ENCODE measurements at regions not wholly inside any gene's neighbourhood (a gene's known extent, or its start where the extent isn't known, plus 50 kb on each side); places are given as distances from the start of the nearest gene placed in this dataset.
"Not testable (repeated sequence)": the region's sequence is repeated elsewhere in the genome, so short reads cannot be mapped to it uniquely, and the experiment has no call there.

DNA sequence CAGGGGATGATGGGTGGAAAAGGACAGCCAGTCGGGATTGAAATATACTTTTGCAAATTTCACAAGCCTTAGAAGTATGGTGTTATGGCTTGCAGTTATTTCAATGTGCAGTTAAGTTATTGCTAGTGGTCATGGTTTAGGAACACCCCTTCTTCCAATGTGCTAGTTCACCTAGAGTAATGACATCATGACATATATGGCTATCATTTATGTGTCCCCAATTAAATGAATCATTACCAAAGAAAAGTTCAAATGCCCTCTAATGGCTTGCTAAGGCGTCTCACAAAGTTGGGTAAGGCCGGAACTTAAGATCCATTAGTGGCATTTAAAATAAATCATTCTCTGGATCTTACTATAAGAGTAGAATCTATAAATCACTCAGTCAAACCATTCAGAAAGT, 271.6 kb downstream of the SPRY2 start:
- H3K4me1 ChIP-seq (ENCODE audit: control insufficient read depth, insufficient read depth, low read length): no peaks in the 10 kb centered on the region
- H3K36me3 ChIP-seq (ENCODE audit: insufficient read depth, low read length): no peaks in the 10 kb centered on the region
- H3K9me3 ChIP-seq (replicated peaks; ENCODE audit: low read length): no peaks in the 10 kb centered on the region
- no peak overlapping the region for H3K4me3 ChIP-seq (ENCODE audit: low read length)
- no peak overlapping the region for H3K9ac ChIP-seq (ENCODE audit: low read depth, low read length)
- no peaks in the 10 kb centered on the region for H3K27me3 ChIP-seq (ENCODE audit: control insufficient read depth, insufficient read depth, low read length)
- no peak overlapping the region for H3K4me2 ChIP-seq (ENCODE audit: low read length)

DNA sequence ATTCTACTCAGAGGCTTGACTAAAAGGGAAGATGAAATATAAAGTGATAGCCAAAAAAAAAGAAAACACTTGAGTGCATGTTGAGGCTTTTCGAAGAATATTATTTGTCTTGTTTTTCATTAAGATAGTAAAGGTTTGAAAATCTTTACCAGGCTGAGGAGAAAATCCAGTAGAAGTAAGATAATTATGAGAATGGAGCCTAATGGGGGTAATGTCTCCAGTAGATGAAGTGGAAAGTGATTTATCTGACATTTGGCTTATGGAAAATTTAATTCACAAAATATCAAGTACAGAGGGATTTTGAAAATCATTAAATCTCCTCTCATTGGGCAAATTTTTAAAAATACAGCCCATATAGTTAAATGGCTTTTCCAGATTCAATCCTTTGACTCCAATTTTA, 274.9 kb downstream of the SPRY2 start:
- no peak overlapping the region for H3K4me3 ChIP-seq (ENCODE audit: low read length)
- H3K9ac ChIP-seq (ENCODE audit: low read depth, low read length): no peak overlapping the region
- no peaks in the 10 kb centered on the region for H3K36me3 ChIP-seq (ENCODE audit: insufficient read depth, low read length)
- no peaks in the 10 kb centered on the region for H3K4me1 ChIP-seq (ENCODE audit: control insufficient read depth, insufficient read depth, low read length)
- no peaks in the 10 kb centered on the region for H3K9me3 ChIP-seq (replicated peaks; ENCODE audit: low read length)
- no peaks in the 10 kb centered on the region for H3K27me3 ChIP-seq (ENCODE audit: control insufficient read depth, insufficient read depth, low read length)
- no peak overlapping the region for H3K4me2 ChIP-seq (ENCODE audit: low read length)

DNA sequence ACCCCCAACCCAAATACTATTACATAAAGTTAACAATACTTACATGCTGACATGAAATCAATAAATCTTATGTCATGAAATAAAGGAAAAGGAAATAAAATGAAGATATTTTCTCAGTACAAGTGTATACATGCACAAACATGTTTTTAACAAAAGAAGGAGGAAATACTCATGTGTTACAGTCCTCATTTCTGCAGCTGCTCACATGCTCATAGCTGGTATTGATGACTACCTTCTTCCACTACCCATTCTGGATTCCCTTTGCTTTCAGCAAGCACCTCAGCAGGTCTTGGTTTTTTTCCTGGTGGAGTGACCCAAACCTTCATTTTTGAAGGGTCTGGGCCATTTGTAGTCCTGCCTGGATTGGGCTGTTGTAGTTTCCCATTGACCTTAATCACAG, 278.5 kb downstream of the SPRY2 start:
- H3K4me1 ChIP-seq (ENCODE audit: control insufficient read depth, insufficient read depth, low read length); H3K4me3 ChIP-seq (ENCODE audit: low read length); H3K27me3 ChIP-seq (ENCODE audit: control insufficient read depth, insufficient read depth, low read length); H3K9me3 ChIP-seq (replicated peaks; ENCODE audit: low read length); H3K36me3 ChIP-seq (ENCODE audit: insufficient read depth, low read length); H3K9ac ChIP-seq (ENCODE audit: low read depth, low read length); H3K4me2 ChIP-seq (ENCODE audit: low read length): not testable (repeated sequence)

DNA sequence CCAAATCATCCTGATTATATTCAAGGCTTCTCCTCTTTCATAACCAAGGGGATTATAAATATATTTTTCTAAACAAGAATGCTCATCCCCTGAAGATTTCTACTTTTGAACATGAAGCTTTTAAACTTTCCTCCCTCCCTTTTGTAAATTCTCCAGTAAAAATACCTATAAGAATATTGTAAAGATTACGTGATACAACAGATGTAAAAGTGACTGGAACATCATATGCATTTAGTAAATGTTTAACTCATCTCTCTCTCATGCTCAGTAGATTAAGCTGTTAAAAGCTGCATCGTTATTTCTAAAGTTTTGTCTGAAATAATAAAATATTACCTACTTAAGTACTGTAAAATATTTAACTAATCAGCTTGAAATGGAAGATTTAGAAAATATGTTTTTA, 281.1 kb downstream of the SPRY2 start:
- no peaks in the 10 kb centered on the region for H3K27me3 ChIP-seq (ENCODE audit: control insufficient read depth, insufficient read depth, low read length)

DNA sequence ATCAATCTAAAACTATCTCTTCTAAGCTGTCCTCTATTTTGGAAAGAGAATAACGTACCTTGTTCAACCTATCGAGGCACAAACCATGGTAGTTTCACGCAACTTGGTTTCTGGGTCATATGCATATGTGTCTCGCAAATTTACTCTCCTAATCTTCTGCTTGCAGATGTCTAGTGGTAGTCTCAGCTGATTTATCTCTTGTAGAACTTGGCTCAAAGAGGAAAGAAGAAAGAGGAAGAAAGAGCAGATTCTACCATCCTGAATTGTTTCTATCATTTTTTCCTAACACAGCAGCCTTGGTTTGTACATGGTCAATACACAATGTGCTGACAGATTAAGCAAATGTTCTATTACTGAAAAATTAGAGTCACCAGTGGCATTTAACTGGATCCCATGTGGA, 282.3 kb downstream of the SPRY2 start:
- no peak overlapping the region for H3K4me3 ChIP-seq (ENCODE audit: low read length)
- no peaks in the 10 kb centered on the region for H3K4me1 ChIP-seq (ENCODE audit: control insufficient read depth, insufficient read depth, low read length)
- H3K27me3 ChIP-seq (ENCODE audit: control insufficient read depth, insufficient read depth, low read length): no peaks in the 10 kb centered on the region
- no peaks in the 10 kb centered on the region for H3K36me3 ChIP-seq (ENCODE audit: insufficient read depth, low read length)
- H3K4me2 ChIP-seq (ENCODE audit: low read length): no peak overlapping the region
- H3K9me3 ChIP-seq (replicated peaks; ENCODE audit: low read length): no peaks in the 10 kb centered on the region
- no peak overlapping the region for H3K9ac ChIP-seq (ENCODE audit: low read depth, low read length)

More for the DNA sequence above, 281.1 kb downstream of the SPRY2 start:
- no peak overlapping the region for H3K4me3 ChIP-seq (ENCODE audit: low read length)
- H3K9ac ChIP-seq (ENCODE audit: low read depth, low read length): no peak overlapping the region
- no peaks in the 10 kb centered on the region for H3K9me3 ChIP-seq (replicated peaks; ENCODE audit: low read length)
- H3K4me1 ChIP-seq (ENCODE audit: control insufficient read depth, insufficient read depth, low read length): no peaks in the 10 kb centered on the region
- no peak overlapping the region for H3K4me2 ChIP-seq (ENCODE audit: low read length)
- no peaks in the 10 kb centered on the region for H3K36me3 ChIP-seq (ENCODE audit: insufficient read depth, low read length)

DNA sequence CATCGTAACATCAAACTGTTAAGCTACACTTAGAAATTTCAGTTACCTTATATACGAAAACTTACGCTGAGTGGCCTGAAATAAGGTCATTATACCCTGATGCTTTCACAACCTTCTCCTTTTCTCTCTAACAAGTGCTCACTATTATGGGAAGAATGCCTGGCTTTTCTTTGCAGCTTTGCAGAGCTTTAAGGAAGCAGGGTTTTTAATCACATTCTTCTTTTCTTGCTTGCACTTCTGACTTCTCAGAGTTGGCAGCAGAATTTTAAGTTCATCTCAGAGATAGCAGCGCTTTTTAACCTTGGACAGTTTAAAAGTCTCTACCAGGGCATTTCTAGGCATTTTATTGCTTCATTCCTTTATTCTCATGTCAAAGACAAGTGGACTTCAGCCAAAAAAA, 285.1 kb downstream of the SPRY2 start:
- Histone ChIP-seq H3K27me3 (ENCODE audit: control insufficient read depth, insufficient read depth, low read length) (no peaks in the 10 kb centered on the region), H3K4me1 (ENCODE audit: control insufficient read depth, insufficient read depth, low read length) (no peaks in the 10 kb centered on the region), H3K9me3 (replicated peaks; ENCODE audit: low read length) (no peaks in the 10 kb centered on the region), H3K4me2 (ENCODE audit: low read length) (no peak overlapping the region), H3K4me3 (ENCODE audit: low read length) (no peak overlapping the region), H3K36me3 (ENCODE audit: insufficient read depth, low read length) (no peaks in the 10 kb centered on the region), H3K9ac (ENCODE audit: low read depth, low read length) (no peak overlapping the region)

DNA sequence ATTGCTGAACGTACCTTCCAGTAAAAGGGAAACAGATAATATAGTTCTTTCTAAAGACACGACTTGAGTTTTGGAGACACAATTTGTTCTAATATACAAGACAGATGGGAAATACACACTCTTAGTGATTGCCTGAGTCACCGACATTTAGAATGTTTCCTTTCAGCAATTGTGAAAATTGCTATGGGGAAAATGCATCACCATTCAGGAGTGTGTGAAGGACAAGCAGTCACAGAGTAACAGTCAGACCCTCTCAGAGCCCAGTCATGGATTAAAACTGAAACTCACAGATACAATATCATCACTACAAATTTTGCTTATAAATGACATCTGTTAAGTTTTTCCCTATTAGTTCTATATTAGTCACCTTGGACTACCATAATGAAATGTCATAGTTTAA, 286.1 kb downstream of the SPRY2 start:
- Histone ChIP-seq H3K4me2 (ENCODE audit: low read length) (no peak overlapping the region), H3K9ac (ENCODE audit: low read depth, low read length) (no peak overlapping the region), H3K4me3 (ENCODE audit: low read length) (no peak overlapping the region), H3K4me1 (ENCODE audit: control insufficient read depth, insufficient read depth, low read length) (peaks cover 10% of the 10 kb centered on the region), H3K36me3 (ENCODE audit: insufficient read depth, low read length) (no peaks in the 10 kb centered on the region), H3K9me3 (replicated peaks; ENCODE audit: low read length) (no peaks in the 10 kb centered on the region), H3K27me3 (ENCODE audit: control insufficient read depth, insufficient read depth, low read length) (no peaks in the 10 kb centered on the region)

DNA sequence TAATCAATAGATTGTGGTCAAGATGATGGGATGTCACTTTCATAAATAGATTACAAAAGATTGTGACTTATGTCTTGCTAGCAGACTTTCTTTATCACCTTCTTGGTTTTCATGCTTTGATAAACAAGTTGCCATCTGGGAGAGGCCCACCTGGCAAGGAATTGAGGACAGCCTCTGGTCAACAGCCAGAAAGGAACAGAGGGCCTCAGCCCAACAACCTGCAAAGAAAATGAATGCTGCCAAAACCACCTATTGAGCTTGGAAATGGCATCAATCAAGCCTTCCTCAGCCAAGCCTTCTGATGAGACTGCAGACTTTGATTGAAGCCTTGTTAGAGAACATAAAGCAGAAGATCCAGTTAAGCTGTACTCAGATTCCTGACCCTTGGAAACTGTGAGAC, 288.6 kb downstream of the SPRY2 start:
- no peak overlapping the region for H3K9ac ChIP-seq (ENCODE audit: low read depth, low read length)

DNA sequence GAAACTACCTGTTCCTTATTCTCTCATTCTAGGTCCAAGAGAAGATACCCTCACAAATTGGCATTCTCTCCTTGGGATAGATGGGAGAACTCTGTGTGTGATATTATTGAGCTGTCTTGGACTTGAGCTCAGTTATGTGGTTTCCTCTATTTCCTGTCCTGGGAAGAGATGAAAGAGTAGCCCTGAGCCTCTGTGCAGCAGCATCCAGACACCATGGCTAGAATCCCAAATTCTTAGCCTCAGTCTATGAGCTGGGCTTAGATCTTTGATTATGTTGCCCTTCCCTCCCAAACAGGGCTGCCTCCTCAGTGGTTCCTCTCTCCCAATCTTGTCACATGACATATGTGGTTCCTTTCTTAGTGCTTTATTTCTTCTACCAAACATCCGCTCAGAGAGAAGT, 290.7 kb downstream of the SPRY2 start:
- H3K4me3 ChIP-seq (ENCODE audit: low read length): no peak overlapping the region
- peaks cover 35% of the 10 kb centered on the region for H3K4me1 ChIP-seq (ENCODE audit: control insufficient read depth, insufficient read depth, low read length)
- H3K9me3 ChIP-seq (replicated peaks; ENCODE audit: low read length): no peaks in the 10 kb centered on the region
- no peak overlapping the region for H3K9ac ChIP-seq (ENCODE audit: low read depth, low read length)
- no peaks in the 10 kb centered on the region for H3K27me3 ChIP-seq (ENCODE audit: control insufficient read depth, insufficient read depth, low read length)
- no peaks in the 10 kb centered on the region for H3K36me3 ChIP-seq (ENCODE audit: insufficient read depth, low read length)
- H3K4me2 ChIP-seq (ENCODE audit: low read length): no peak overlapping the region

More for the DNA sequence above, 288.6 kb downstream of the SPRY2 start:
- Histone ChIP-seq H3K36me3 (ENCODE audit: insufficient read depth, low read length) (no peaks in the 10 kb centered on the region), H3K4me3 (ENCODE audit: low read length) (no peak overlapping the region), H3K4me2 (ENCODE audit: low read length) (no peak overlapping the region), H3K4me1 (ENCODE audit: control insufficient read depth, insufficient read depth, low read length) (peaks cover 32% of the 10 kb centered on the region), H3K27me3 (ENCODE audit: control insufficient read depth, insufficient read depth, low read length) (no peaks in the 10 kb centered on the region), H3K9me3 (replicated peaks; ENCODE audit: low read length) (no peaks in the 10 kb centered on the region)

DNA sequence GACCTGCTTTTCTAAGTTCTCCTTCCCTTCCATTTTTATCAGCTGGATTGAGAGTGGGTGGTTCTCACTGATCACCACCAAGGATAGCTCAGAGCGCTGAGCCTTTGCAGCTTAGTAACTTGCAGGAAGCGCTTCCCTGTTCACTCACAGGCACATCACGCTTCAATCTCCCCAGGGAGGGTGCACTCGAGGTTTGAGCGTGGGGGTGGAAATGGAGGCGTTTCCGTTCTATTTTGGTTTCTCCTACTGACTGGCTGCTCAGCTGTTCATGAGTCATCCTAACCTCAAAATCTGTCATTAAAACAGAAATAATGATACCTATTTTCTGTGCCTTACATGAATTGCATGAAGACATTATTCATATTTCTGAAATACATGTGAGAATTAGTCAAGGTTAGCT, 292.1 kb downstream of the SPRY2 start:
- Histone ChIP-seq H3K4me1 (ENCODE audit: control insufficient read depth, insufficient read depth, low read length) (peaks cover 35% of the 10 kb centered on the region), H3K9me3 (replicated peaks; ENCODE audit: low read length) (no peaks in the 10 kb centered on the region), H3K36me3 (ENCODE audit: insufficient read depth, low read length) (no peaks in the 10 kb centered on the region), H3K4me3 (ENCODE audit: low read length) (no peak overlapping the region), H3K4me2 (ENCODE audit: low read length) (peak overlapping the region; percentile 40), H3K27me3 (ENCODE audit: control insufficient read depth, insufficient read depth, low read length) (no peaks in the 10 kb centered on the region), H3K9ac (ENCODE audit: low read depth, low read length) (peak overlapping the region; percentile 67)

DNA sequence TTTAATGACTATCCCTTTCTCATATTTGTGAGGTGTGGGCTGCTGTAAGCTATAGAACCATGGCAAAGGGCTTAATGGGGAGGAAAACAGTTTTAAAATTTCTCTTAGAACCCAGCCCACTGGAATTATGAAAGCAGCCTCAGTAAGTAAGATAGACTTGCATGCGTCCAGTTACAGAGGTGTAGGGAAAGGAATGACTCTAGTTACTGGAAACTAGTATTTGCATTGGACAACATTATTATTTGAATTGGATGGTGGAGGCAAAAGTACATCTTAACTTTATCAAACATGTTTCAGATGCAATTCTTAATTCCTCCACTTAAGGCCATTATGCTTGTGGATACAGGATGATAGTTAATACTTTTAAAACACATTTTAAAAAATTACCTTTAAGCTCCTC, 292.9 kb downstream of the SPRY2 start:
- Histone ChIP-seq H3K9me3 (replicated peaks; ENCODE audit: low read length) (no peaks in the 10 kb centered on the region), H3K4me1 (ENCODE audit: control insufficient read depth, insufficient read depth, low read length) (peaks cover 35% of the 10 kb centered on the region), H3K9ac (ENCODE audit: low read depth, low read length) (peak overlapping the region; percentile 67), H3K36me3 (ENCODE audit: insufficient read depth, low read length) (no peaks in the 10 kb centered on the region), H3K4me2 (ENCODE audit: low read length) (peak overlapping the region; percentile 29), H3K27me3 (ENCODE audit: control insufficient read depth, insufficient read depth, low read length) (no peaks in the 10 kb centered on the region), H3K4me3 (ENCODE audit: low read length) (no peak overlapping the region)

DNA sequence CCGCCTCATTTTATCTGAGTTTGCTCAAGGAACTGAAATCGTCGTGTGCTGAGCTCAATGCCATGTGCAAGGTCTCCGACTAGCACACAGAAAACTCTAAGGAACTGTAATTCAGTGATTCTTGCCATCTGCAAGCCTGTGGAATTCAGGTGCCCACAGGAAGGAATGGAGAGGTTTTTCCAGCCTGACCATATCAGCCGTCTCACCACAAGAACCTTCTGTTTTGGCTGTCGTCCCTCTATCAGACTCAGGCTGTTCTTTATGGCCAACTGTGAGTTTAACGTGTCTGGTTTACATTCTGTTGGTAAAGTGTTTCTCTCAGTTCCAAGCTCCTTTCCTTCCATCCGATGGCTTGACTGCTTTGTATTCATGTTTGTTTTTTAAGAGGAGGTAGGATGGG, 293.5 kb downstream of the SPRY2 start:
- H3K4me2 ChIP-seq (ENCODE audit: low read length): peak overlapping the region; percentile 26
- H3K4me3 ChIP-seq (ENCODE audit: low read length): no peak overlapping the region
- no peaks in the 10 kb centered on the region for H3K27me3 ChIP-seq (ENCODE audit: control insufficient read depth, insufficient read depth, low read length)
- H3K36me3 ChIP-seq (ENCODE audit: insufficient read depth, low read length): no peaks in the 10 kb centered on the region
- H3K4me1 ChIP-seq (ENCODE audit: control insufficient read depth, insufficient read depth, low read length): peaks cover 35% of the 10 kb centered on the region
- peak overlapping the region; percentile 67 for H3K9ac ChIP-seq (ENCODE audit: low read depth, low read length)
- H3K9me3 ChIP-seq (replicated peaks; ENCODE audit: low read length): no peaks in the 10 kb centered on the region
